Uterus (tissue), 3 donors: ENCODE measurements at regions not wholly inside any gene's neighbourhood (a gene's known extent, or its start where the extent isn't known, plus 50 kb on each side); places are given as distances from the start of the nearest gene placed in this dataset.

Experiments used
- DNase-seq, 2 donors: peaks; one replicate each; pipeline ENCODE4 v3.0.0-alpha.2; 2019 to 2020
- H3K27ac ChIP-seq, 2 donors: fragments of 200-600 bp; sonication (generic); 1 replicate in 1 of 2; 2 replicates in 1 of 2; pipeline ENCODE4 v1.5.1; 2016 to 2018
- H3K27me3 ChIP-seq, 2 donors: fragments of 200-600 bp; sonication (generic); one replicate each; pipeline ENCODE4 v1.5.1; 2018 to 2019; ENCODE audit warnings: control low read depth in 1 of 2
- H3K36me3 ChIP-seq, 2 donors: fragments of 200-600 bp; sonication (generic); one replicate each; pipeline ENCODE4 v1.5.1; 2019; ENCODE audit warnings: control low read depth in 1 of 2
- H3K4me1 ChIP-seq, 2 donors: fragments of 200-600 bp; sonication (generic); one replicate each; pipeline ENCODE4 v1.5.1; 2018 to 2019; ENCODE audit warnings: control low read depth in 1 of 2
- H3K4me3 ChIP-seq, 2 donors: fragments of 200-600 bp; sonication (generic); 1 replicate in 1 of 2; 2 replicates in 1 of 2; pipeline ENCODE4 v1.5.1; 2018 to 2019; ENCODE audit warnings: mild to moderate bottlenecking in 1 of 2
- H3K9me3 ChIP-seq, 2 donors: fragments of 200-600 bp; sonication (generic); one replicate each; pipeline ENCODE4 v1.5.1; 2019; ENCODE audit warnings: control low read depth in 1 of 2
- CTCF ChIP-seq, 4 experiments: fragments of 200-600 bp in 2 of 4; fragments of 450-650 bp in 2 of 4; sonication (generic) in 2 of 4; IDR thresholded peaks; one replicate each; pipeline ENCODE4 v1.5.1; 2016 to 2019; ENCODE audit warnings: antibody characterized with exemption in 4 of 4, mild to moderate bottlenecking in 2 of 4, moderate library complexity in 1 of 4
- POLR2A ChIP-seq, 2 donors: fragments of 450-650 bp; IDR thresholded peaks; one replicate each; pipeline ENCODE4 v1.6.1; 2016; ENCODE audit warnings: antibody characterized with exemption in 2 of 2, mild to moderate bottlenecking in 1 of 2, moderate library complexity in 1 of 2
- intact Hi-C: fragments of 100-400 bp; cut with DNase I; formaldehyde crosslinking; loops from one replicate; pipeline ENCODE4 v1.15.1; 2023; ENCODE audit warnings: low total_unique reads
- donor health status: DM: yes; HTN: yes; CAD: no.

GRCh38 chr14:29069228-29069627 is 302.6 kb downstream of the FOXG1 start:
- Histone ChIP-seq H3K27me3 (no peaks in the 10 kb centered on the region), H3K9me3 (no peaks in the 10 kb centered on the region), H3K27ac (no peak overlapping the region), H3K4me3 (no peak overlapping the region), H3K36me3 (no peaks in the 10 kb centered on the region), H3K4me1 (no peaks in the 10 kb centered on the region)
- TF ChIP-seq CTCF (IDR thresholded peaks at IDR 0.05) (no peak), POLR2A (IDR thresholded peaks at IDR 0.05) (no peak)
- no peak for DNase-seq
- intact Hi-C loops, result no loop called here

- DNase-seq, result no peak
- Histone ChIP-seq H3K36me3 (no peaks in the 10 kb centered on the region), H3K27me3 (no peaks in the 10 kb centered on the region), H3K27ac (no peak overlapping the region), H3K9me3 (no peaks in the 10 kb centered on the region), H3K4me3 (no peak overlapping the region), H3K4me1 (no peaks in the 10 kb centered on the region)
- TF ChIP-seq POLR2A (IDR thresholded peaks at IDR 0.05) (no peak), CTCF (IDR thresholded peaks at IDR 0.05) (no peak)
- intact Hi-C loops, result no loop called here
Measured at GRCh38 chr14:29075761-29076160, 309.2 kb downstream of the FOXG1 start.

GRCh38 chr14:29077916-29078315 is 311.3 kb downstream of the FOXG1 start:
- TF ChIP-seq POLR2A (IDR thresholded peaks at IDR 0.05) (no peak), CTCF (IDR thresholded peaks at IDR 0.05) (no peak)
- peaks cover 0 to 3% of the 10 kb centered on the region in 2 donors for H3K36me3 ChIP-seq
- H3K9me3 ChIP-seq, result no peaks in the 10 kb centered on the region
- no peak for DNase-seq
- intact Hi-C loops, result no loop called here
- no peaks in the 10 kb centered on the region for H3K27me3 ChIP-seq
- no peaks in the 10 kb centered on the region for H3K4me1 ChIP-seq
- no peak overlapping the region for H3K4me3 ChIP-seq
- H3K27ac ChIP-seq, result no peak overlapping the region

- DNase-seq, result no peak
- peaks cover 0 to 3% of the 10 kb centered on the region in 2 donors for H3K36me3 ChIP-seq
- H3K27me3 ChIP-seq, result no peaks in the 10 kb centered on the region
- H3K27ac ChIP-seq, result no peak overlapping the region
- intact Hi-C loops, result no loop called here
- no peak overlapping the region for H3K4me3 ChIP-seq
- no peaks in the 10 kb centered on the region for H3K4me1 ChIP-seq
- no peak for TF ChIP-seq CTCF (IDR thresholded peaks at IDR 0.05)
- TF ChIP-seq POLR2A (IDR thresholded peaks at IDR 0.05), result no peak
- H3K9me3 ChIP-seq, result no peaks in the 10 kb centered on the region
Measured at GRCh38 chr14:29078810-29079522, 312.4 kb downstream of the FOXG1 start.

- no peak for TF ChIP-seq POLR2A (IDR thresholded peaks at IDR 0.05)
- no peak for TF ChIP-seq CTCF (IDR thresholded peaks at IDR 0.05)
- Histone ChIP-seq H3K36me3 (peaks cover 0 to 3% of the 10 kb centered on the region in 2 donors), H3K27ac (no peak overlapping the region), H3K4me3 (no peak overlapping the region), H3K4me1 (no peaks in the 10 kb centered on the region), H3K9me3 (no peaks in the 10 kb centered on the region), H3K27me3 (no peaks in the 10 kb centered on the region)
- DNase-seq, result no peak
- intact Hi-C loops, result no loop called here
Measured at GRCh38 chr14:29085546-29085945, 319.0 kb downstream of the FOXG1 start.
